ENCODE measurements at regions not wholly inside any gene's neighbourhood (a gene's known extent, or its start where the extent isn't known, plus 50 kb on each side); places are given as distances from the start of the nearest gene placed in this dataset.

DNA sequence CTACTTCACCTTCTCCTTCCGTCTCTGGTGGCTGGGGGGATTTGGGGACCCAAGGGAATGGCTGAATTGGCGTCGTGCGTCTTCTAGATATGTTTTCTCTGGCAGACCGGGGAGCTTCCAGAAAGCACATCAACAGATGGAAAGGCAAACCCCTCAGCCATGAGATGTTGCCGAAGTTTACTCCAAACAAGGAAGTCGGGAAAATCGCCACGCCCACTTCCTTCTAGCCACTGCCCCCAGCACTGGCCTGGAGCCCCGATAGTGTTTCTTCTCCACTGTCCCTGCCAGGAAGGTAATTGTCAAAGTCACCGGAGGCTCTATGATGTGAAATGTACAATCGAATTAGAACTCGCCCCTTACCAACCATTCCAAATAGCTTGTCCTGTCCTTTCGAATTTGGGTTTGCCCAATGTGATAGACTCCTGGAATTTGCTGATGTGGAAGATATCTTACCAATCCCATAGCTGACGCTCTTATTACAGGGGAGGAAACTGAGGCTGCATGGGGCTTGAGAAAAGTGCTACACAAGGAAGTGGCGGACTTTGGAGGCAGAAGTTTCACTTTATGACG, 191.0 kb downstream of the LSM5 start:
- H3K4me1 ChIP-seq (ENCODE audit: control insufficient read depth, insufficient read depth, low read length), result peaks cover 11% of the 10 kb centered on the region
- H3K9ac ChIP-seq (ENCODE audit: low read length), result peak overlapping the region; percentile 2
- no peak overlapping the region for H3K27ac ChIP-seq (ENCODE audit: low read depth, low read length)
- no peaks in the 10 kb centered on the region for H3K36me3 ChIP-seq (ENCODE audit: control insufficient read depth, insufficient read depth, low read length)
- peak overlapping the region; percentile 78 for H3K4me3 ChIP-seq (ENCODE audit: low read depth, low read length)
- no peaks in the 10 kb centered on the region for H3K9me3 ChIP-seq (ENCODE audit: control insufficient read depth, insufficient read depth, low read depth, low read length)
- H3K27me3 ChIP-seq (ENCODE audit: control insufficient read depth, insufficient read depth, low read length), result peaks cover 49% of the 10 kb centered on the region

- Histone ChIP-seq H3K9ac (ENCODE audit: low read length) (peak overlapping the region; percentile 2), H3K36me3 (ENCODE audit: control insufficient read depth, insufficient read depth, low read length) (no peaks in the 10 kb centered on the region), H3K9me3 (ENCODE audit: control insufficient read depth, insufficient read depth, low read depth, low read length) (no peaks in the 10 kb centered on the region), H3K27ac (ENCODE audit: low read depth, low read length) (no peak overlapping the region), H3K4me1 (ENCODE audit: control insufficient read depth, insufficient read depth, low read length) (peaks cover 18% of the 10 kb centered on the region), H3K27me3 (ENCODE audit: control insufficient read depth, insufficient read depth, low read length) (peaks cover 50% of the 10 kb centered on the region), H3K4me3 (ENCODE audit: low read depth, low read length) (peak overlapping the region; percentile 78)
Measured at GRCh38 chr7:32298408-32299132, 191.6 kb downstream of the LSM5 start.

DNA sequence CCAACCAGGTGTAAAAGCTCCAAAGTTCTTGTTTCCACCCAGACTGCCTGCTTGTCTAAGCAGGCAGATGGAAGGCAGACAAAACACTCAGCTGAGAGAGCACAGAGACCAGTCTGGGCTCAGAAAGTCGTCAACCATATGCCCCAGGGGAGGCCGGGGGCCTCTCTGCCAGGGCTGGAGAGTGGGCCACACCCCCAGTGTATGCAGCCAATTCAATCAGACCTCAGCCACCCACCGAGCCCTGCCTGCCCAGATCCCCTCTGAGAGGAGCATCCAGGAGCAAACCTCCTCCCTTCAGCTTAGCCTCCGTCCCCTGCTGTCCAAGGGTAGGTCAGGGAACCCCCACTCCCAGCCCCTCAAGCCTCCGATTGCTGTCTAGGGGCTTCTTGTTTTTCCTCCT, 196.3 kb downstream of the LSM5 start:
- Histone ChIP-seq H3K27me3 (ENCODE audit: control insufficient read depth, insufficient read depth, low read length) (peaks cover 35% of the 10 kb centered on the region), H3K4me3 (ENCODE audit: low read depth, low read length) (no peak overlapping the region), H3K9me3 (ENCODE audit: control insufficient read depth, insufficient read depth, low read depth, low read length) (no peaks in the 10 kb centered on the region), H3K27ac (ENCODE audit: low read depth, low read length) (no peak overlapping the region), H3K4me1 (ENCODE audit: control insufficient read depth, insufficient read depth, low read length) (peaks cover 21% of the 10 kb centered on the region), H3K9ac (ENCODE audit: low read length) (no peak overlapping the region), H3K36me3 (ENCODE audit: control insufficient read depth, insufficient read depth, low read length) (no peaks in the 10 kb centered on the region)

GRCh38 chr7:32289651-32290414, 200.3 kb downstream of the LSM5 start:
- Histone ChIP-seq H3K9me3 (ENCODE audit: control insufficient read depth, insufficient read depth, low read depth, low read length) (no peaks in the 10 kb centered on the region), H3K9ac (ENCODE audit: low read length) (no peak overlapping the region), H3K36me3 (ENCODE audit: control insufficient read depth, insufficient read depth, low read length) (no peaks in the 10 kb centered on the region), H3K27ac (ENCODE audit: low read depth, low read length) (no peak overlapping the region), H3K4me3 (ENCODE audit: low read depth, low read length) (no peak overlapping the region), H3K4me1 (ENCODE audit: control insufficient read depth, insufficient read depth, low read length) (peaks cover 16% of the 10 kb centered on the region), H3K27me3 (ENCODE audit: control insufficient read depth, insufficient read depth, low read length) (peaks cover 3% of the 10 kb centered on the region; the same call in 1 of the 2 replicates)

GRCh38 chr7:32285698-32286097, 204.5 kb downstream of the LSM5 start:
- no peaks in the 10 kb centered on the region for H3K27me3 ChIP-seq (ENCODE audit: control insufficient read depth, insufficient read depth, low read length)
- H3K27ac ChIP-seq (ENCODE audit: low read depth, low read length), result no peak overlapping the region
- H3K9ac ChIP-seq (ENCODE audit: low read length), result no peak overlapping the region
- no peaks in the 10 kb centered on the region for H3K36me3 ChIP-seq (ENCODE audit: control insufficient read depth, insufficient read depth, low read length)
- no peaks in the 10 kb centered on the region for H3K9me3 ChIP-seq (ENCODE audit: control insufficient read depth, insufficient read depth, low read depth, low read length)
- no peaks in the 10 kb centered on the region for H3K4me1 ChIP-seq (ENCODE audit: control insufficient read depth, insufficient read depth, low read length)
- no peak overlapping the region for H3K4me3 ChIP-seq (ENCODE audit: low read depth, low read length)

DNA sequence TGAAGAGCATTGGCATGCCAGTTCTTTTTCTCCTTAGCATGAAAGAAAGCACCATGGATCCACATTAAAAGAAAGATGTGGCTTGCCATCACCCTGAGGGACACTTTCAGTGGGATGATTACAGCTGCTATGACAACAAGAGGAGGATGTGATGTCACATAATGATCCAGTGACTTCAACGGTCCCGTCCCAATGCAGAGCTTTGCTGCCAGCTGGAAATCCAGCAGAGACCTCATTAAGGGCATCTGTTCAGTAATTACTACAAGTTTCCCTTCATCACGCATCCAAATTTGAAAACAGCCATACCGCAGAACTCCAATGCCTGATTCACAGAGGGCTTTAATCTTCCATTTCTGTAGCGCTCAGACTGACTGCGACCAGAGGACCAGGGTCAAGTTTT, 206.6 kb downstream of the LSM5 start:
- Histone ChIP-seq H3K4me3 (ENCODE audit: low read depth, low read length) (no peak overlapping the region), H3K9me3 (ENCODE audit: control insufficient read depth, insufficient read depth, low read depth, low read length) (no peaks in the 10 kb centered on the region), H3K9ac (ENCODE audit: low read length) (no peak overlapping the region), H3K36me3 (ENCODE audit: control insufficient read depth, insufficient read depth, low read length) (no peaks in the 10 kb centered on the region), H3K27ac (ENCODE audit: low read depth, low read length) (no peak overlapping the region), H3K27me3 (ENCODE audit: control insufficient read depth, insufficient read depth, low read length) (no peaks in the 10 kb centered on the region), H3K4me1 (ENCODE audit: control insufficient read depth, insufficient read depth, low read length) (no peaks in the 10 kb centered on the region)

DNA sequence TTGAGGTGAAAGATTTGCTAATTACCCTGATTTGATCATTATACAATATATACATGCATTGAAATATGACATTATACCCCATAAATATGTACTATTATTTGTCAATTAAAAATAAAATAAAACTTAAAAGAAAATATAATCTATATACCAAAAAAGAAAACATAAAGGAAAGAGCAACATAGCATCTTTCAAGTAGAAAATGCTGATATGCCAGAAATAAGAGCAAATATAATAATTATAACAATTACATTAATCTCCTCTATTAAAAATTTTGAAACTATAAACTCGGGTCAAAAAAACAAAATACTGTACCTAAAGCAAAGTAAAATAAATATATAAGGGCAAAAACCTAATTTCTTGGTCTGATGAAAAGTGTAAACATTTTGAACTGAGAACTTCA, 209.3 kb upstream of the PDE1C start:
- no peaks in the 10 kb centered on the region for H3K4me1 ChIP-seq (ENCODE audit: control insufficient read depth, insufficient read depth, low read length)
- no peak overlapping the region for H3K4me3 ChIP-seq (ENCODE audit: low read depth, low read length)
- no peak overlapping the region for H3K27ac ChIP-seq (ENCODE audit: low read depth, low read length)
- H3K36me3 ChIP-seq (ENCODE audit: control insufficient read depth, insufficient read depth, low read length), result no peaks in the 10 kb centered on the region
- peaks cover 3% of the 10 kb centered on the region; the same call in 1 of the 2 replicates for H3K27me3 ChIP-seq (ENCODE audit: control insufficient read depth, insufficient read depth, low read length)
- no peaks in the 10 kb centered on the region for H3K9me3 ChIP-seq (ENCODE audit: control insufficient read depth, insufficient read depth, low read depth, low read length)
- no peak overlapping the region for H3K9ac ChIP-seq (ENCODE audit: low read length)

DNA sequence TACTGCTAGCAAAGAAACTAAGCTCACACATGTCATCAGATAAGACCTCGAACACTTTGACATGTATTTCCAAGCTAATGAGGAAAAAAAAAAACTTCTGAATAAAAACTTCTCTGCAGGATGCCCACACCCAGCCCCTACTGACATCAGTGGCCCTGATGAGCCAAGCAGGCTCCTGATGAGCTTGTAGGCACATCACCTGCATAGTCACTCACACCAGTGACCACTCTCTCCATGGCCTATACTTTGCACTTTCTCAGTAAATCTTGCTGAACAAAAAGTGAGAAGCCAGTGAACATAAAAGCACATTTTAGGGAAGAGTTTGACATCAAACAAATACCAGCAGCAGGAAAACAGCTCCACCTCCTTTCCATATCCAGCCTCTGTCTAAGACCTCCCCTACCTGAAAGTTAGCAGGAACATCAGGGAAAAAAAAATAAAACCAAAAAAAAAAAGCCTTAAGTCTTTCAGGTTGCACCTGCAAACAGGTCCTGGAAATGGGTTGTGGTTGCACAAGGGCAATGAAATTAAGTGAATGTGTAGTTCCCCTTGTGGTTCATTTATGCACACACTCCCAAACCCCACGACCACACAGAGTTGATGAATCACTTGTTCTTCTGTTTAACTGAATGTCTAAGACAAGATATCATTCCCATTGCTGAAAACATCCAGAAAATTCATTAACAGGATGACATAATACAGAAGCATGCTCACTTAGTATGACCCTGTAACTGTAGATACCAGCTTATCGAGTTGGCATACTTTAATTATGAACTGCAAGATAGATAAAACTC, 205.2 kb upstream of the PDE1C start:
- Histone ChIP-seq H3K4me1 (ENCODE audit: control insufficient read depth, insufficient read depth, low read length) (no peaks in the 10 kb centered on the region), H3K9me3 (ENCODE audit: control insufficient read depth, insufficient read depth, low read depth, low read length) (no peaks in the 10 kb centered on the region), H3K9ac (ENCODE audit: low read length) (no peak overlapping the region), H3K27me3 (ENCODE audit: control insufficient read depth, insufficient read depth, low read length) (peaks cover 3% of the 10 kb centered on the region; the same call in 1 of the 2 replicates), H3K27ac (ENCODE audit: low read depth, low read length) (no peak overlapping the region), H3K36me3 (ENCODE audit: control insufficient read depth, insufficient read depth, low read length) (no peaks in the 10 kb centered on the region), H3K4me3 (ENCODE audit: low read depth, low read length) (no peak overlapping the region)

- H3K27ac ChIP-seq (ENCODE audit: low read depth, low read length), result no peak overlapping the region
- no peaks in the 10 kb centered on the region for H3K36me3 ChIP-seq (ENCODE audit: control insufficient read depth, insufficient read depth, low read length)
- no peaks in the 10 kb centered on the region for H3K4me1 ChIP-seq (ENCODE audit: control insufficient read depth, insufficient read depth, low read length)
- H3K9ac ChIP-seq (ENCODE audit: low read length), result no peak overlapping the region
- no peak overlapping the region for H3K4me3 ChIP-seq (ENCODE audit: low read depth, low read length)
- H3K27me3 ChIP-seq (ENCODE audit: control insufficient read depth, insufficient read depth, low read length), result peaks cover 3% of the 10 kb centered on the region; the same call in 1 of the 2 replicates
- no peaks in the 10 kb centered on the region for H3K9me3 ChIP-seq (ENCODE audit: control insufficient read depth, insufficient read depth, low read depth, low read length)
Measured at GRCh38 chr7:32273297-32273696, 203.1 kb upstream of the PDE1C start.

GRCh38 chr7:32266932-32267475, 196.8 kb upstream of the PDE1C start:
- Histone ChIP-seq H3K27ac (ENCODE audit: low read depth, low read length) (no peak overlapping the region), H3K4me3 (ENCODE audit: low read depth, low read length) (no peak overlapping the region), H3K27me3 (ENCODE audit: control insufficient read depth, insufficient read depth, low read length) (no peaks in the 10 kb centered on the region; the same call in 1 of the 2 replicates), H3K4me1 (ENCODE audit: control insufficient read depth, insufficient read depth, low read length) (no peaks in the 10 kb centered on the region), H3K9me3 (ENCODE audit: control insufficient read depth, insufficient read depth, low read depth, low read length) (no peaks in the 10 kb centered on the region), H3K36me3 (ENCODE audit: control insufficient read depth, insufficient read depth, low read length) (no peaks in the 10 kb centered on the region), H3K9ac (ENCODE audit: low read length) (no peak overlapping the region)

Measured in HUES6 (cell line).